GM19395 (cell line): ENCODE measurements at regions not wholly inside any gene's neighbourhood (a gene's known extent, or its start where the extent isn't known, plus 50 kb on each side); places are given as distances from the start of the nearest gene placed in this dataset.

Source experiments
- ATAC-seq: cut with Tn5 transposase; IDR thresholded peaks from one replicate; pipeline ENCODE4 v1.9.1; 2021; ENCODE audit warnings: mild to moderate bottlenecking, moderate library complexity; ENCODE audit not compliant: unreplicated experiment

- no peak for ATAC-seq
These were observed 264.9 kb downstream of the HIVEP2 start for GRCh38 chr6:142679907-142680700.

GRCh38 chr6:142681099-142681498, 263.9 kb downstream of the HIVEP2 start:
- no peak for ATAC-seq

GRCh38 chr6:142682985-142683384, 262.0 kb downstream of the HIVEP2 start:
- no peak for ATAC-seq

GRCh38 chr6:142683714-142684141, 261.2 kb downstream of the HIVEP2 start:
- ATAC-seq, result no peak

GRCh38 chr6:142684371-142684770, 260.6 kb downstream of the HIVEP2 start:
- no peak for ATAC-seq

- ATAC-seq, result no peak
These were observed 259.0 kb downstream of the HIVEP2 start for GRCh38 chr6:142685852-142686506.

GRCh38 chr6:142686507-142686887, 258.5 kb downstream of the HIVEP2 start:
- ATAC-seq, result no peak

GRCh38 chr6:142692942-142693341, 252.0 kb downstream of the HIVEP2 start:
- ATAC-seq, result peak; percentile 81

GRCh38 chr6:142693441-142693840, 251.5 kb downstream of the HIVEP2 start:
- ATAC-seq, result no peak

- no peak for ATAC-seq
These were observed 250.9 kb downstream of the HIVEP2 start for GRCh38 chr6:142694054-142694453.

GRCh38 chr6:142695016-142695415, 250.0 kb downstream of the HIVEP2 start:
- no peak for ATAC-seq

- ATAC-seq, result no peak
These were observed 248.6 kb downstream of the HIVEP2 start for GRCh38 chr6:142696123-142697000.

- no peak for ATAC-seq
These were observed 248.0 kb downstream of the HIVEP2 start for GRCh38 chr6:142697001-142697335.

GRCh38 chr6:142697922-142698321, 247.1 kb downstream of the HIVEP2 start:
- no peak for ATAC-seq

GRCh38 chr6:142698751-142699150, 246.2 kb downstream of the HIVEP2 start:
- no peak for ATAC-seq

GRCh38 chr6:142699391-142699790, 245.6 kb downstream of the HIVEP2 start:
- no peak for ATAC-seq

GRCh38 chr6:142700032-142700431, 244.9 kb downstream of the HIVEP2 start:
- ATAC-seq, result peak; percentile 57

GRCh38 chr6:142700671-142701312, 244.2 kb downstream of the HIVEP2 start:
- no peak for ATAC-seq
